ENCODE measurements at regions not wholly inside any gene's neighbourhood (a gene's known extent, or its start where the extent isn't known, plus 50 kb on each side); places are given as distances from the start of the nearest gene placed in this dataset.

DNA sequence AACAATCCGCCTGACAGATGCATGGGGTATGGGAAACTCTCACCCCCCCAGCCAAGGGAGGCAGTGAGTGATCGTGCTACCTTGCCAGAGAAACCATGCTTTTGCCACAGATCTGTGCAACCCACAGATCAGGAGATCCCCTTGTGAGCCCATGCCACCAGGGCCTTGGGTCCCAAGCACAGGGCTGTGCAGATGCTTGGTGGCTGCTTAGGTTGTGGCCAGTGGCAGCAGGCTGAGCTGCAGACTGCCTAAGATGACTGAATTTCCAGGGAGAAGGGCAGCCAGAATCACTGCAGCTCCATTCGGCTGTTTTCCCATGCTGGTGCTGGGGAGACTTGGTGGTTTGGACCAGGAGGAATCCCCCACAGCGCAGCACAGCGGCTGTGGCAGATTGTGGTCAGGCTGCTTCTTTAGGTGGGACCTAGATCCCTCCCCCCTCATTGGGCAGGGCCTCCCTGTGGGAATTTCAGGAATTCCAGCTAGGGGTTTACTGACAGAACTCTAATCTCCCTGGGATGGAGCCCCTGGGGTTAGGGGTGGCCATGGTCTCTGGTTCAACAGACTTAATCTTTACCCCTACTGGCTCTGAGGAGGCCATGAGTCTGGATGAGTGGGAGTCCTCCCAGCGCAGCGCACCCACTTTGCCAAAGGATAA, 264.6 kb upstream of the DAAM1 start:
- TF ChIP-seq FOS (IDR thresholded peaks at IDR 0.05; ENCODE audit: borderline replicate concordance, insufficient read depth, low read length): no peak
- no peak for TF ChIP-seq POLR2AphosphoS5 (IDR thresholded peaks at IDR 0.05; ENCODE audit: insufficient read depth, low read depth, low read length)
- no peak for TF ChIP-seq POLR2A (IDR thresholded peaks at IDR 0.05; ENCODE audit: low read depth, low read length)
- TF ChIP-seq, protein P1, sequence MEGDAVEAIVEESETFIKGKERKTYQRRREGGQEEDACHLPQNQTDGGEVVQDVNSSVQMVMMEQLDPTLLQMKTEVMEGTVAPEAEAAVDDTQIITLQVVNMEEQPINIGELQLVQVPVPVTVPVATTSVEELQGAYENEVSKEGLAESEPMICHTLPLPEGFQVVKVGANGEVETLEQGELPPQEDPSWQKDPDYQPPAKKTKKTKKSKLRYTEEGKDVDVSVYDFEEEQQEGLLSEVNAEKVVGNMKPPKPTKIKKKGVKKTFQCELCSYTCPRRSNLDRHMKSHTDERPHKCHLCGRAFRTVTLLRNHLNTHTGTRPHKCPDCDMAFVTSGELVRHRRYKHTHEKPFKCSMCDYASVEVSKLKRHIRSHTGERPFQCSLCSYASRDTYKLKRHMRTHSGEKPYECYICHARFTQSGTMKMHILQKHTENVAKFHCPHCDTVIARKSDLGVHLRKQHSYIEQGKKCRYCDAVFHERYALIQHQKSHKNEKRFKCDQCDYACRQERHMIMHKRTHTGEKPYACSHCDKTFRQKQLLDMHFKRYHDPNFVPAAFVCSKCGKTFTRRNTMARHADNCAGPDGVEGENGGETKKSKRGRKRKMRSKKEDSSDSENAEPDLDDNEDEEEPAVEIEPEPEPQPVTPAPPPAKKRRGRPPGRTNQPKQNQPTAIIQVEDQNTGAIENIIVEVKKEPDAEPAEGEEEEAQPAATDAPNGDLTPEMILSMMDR (IDR thresholded peaks at IDR 0.05; ENCODE audit: extremely low read depth in 1 of 2, insufficient read depth in 1 of 2, low read depth in 1 of 2, low read length in 2 of 2): no peak
- no peak for TF ChIP-seq JUN (IDR thresholded peaks at IDR 0.05; ENCODE audit: borderline replicate concordance, insufficient read depth, insufficient read length, low read depth)
- TF ChIP-seq EZH2 (IDR thresholded peaks at IDR 0.05; ENCODE audit: borderline replicate concordance, low read depth, low read length, severe bottlenecking): no peak
- no peak for TF ChIP-seq MYC (IDR thresholded peaks at IDR 0.05; ENCODE audit: low read depth, low read length)
- H3K9ac ChIP-seq (replicated peaks; ENCODE audit: extremely low read depth, insufficient read depth, low read length): no peak overlapping the region
- no peaks in the 10 kb centered on the region for H3K9me3 ChIP-seq (replicated peaks; ENCODE audit: control insufficient read depth, insufficient read depth, low read length)
- intact Hi-C loops (cut with micrococcal nuclease): no loop called here
- no peak overlapping the region for H2AFZ ChIP-seq (ENCODE audit: low read depth, low read length)
- dilution Hi-C loops (cut with MboI; ENCODE audit: extremely low pct_ligation_motif_present, low sequenced_read_pairs): no loop called here
- no peaks in the 10 kb centered on the region for H3K79me2 ChIP-seq (ENCODE audit: control insufficient read depth, insufficient read depth, low read length)
- POLR2A ChIA-PET: no interaction called here
- no TSS peak for BruUV-seq (replicated peaks)
- H3K4me3 ChIP-seq (replicated peaks in 1 of 3; ENCODE audit: insufficient read depth in 1 of 3, low read depth in 1 of 3, low read length in 3 of 3): no peak overlapping the region
- H3K27me3 ChIP-seq (ENCODE audit: control insufficient read depth in 2 of 2, insufficient read depth in 2 of 2, low read length in 2 of 2): no peaks in the 10 kb centered on the region
- H3K9me1 ChIP-seq (replicated peaks; ENCODE audit: control insufficient read depth, extremely low read depth, insufficient read depth, low read length): no peaks in the 10 kb centered on the region
- H3K27ac ChIP-seq (ENCODE audit: insufficient read depth, low read depth, low read length): no peak overlapping the region
- no peaks in the 10 kb centered on the region for H3K4me1 ChIP-seq (ENCODE audit: control insufficient read depth, extremely low read depth, insufficient read depth, low read length)
- CTCF ChIA-PET: interaction anchor here (0.9 kb wide), 1 partner anchor 423 kb away, joined by 3 read pairs; no protein-coding TSS in a partner anchor
- H4K20me1 ChIP-seq (replicated peaks; ENCODE audit: control insufficient read depth, extremely low read depth, insufficient read depth, low read length): no peaks in the 10 kb centered on the region
- DNase-seq (ENCODE audit: low read depth, low spot score) (no peak), FAIRE-seq (no peak)
- H3K36me3 ChIP-seq (ENCODE audit: control insufficient read depth in 2 of 2, extremely low read depth in 1 of 2, insufficient read depth in 2 of 2, low read length in 2 of 2): no peaks in the 10 kb centered on the region
- no peak overlapping the region for H3K4me2 ChIP-seq (ENCODE audit: insufficient read depth, low read length)
